Stimulated activated naive CD8-positive, alpha-beta T cell treated with anti-CD3 and anti-CD28 coated beads, Interleukin-15, Interleukin-2, amounts not matched to agents 100 ng/mL and 50 ng/mL, for 24 hours (primary cell): ENCODE measurements at regions not wholly inside any gene's neighbourhood (a gene's known extent, or its start where the extent isn't known, plus 50 kb on each side); places are given as distances from the start of the nearest gene placed in this dataset.
"Not testable (repeated sequence)": the region's sequence is repeated elsewhere in the genome, so short reads cannot be mapped to it uniquely, and the experiment has no call there.

Source experiments
- H3K27ac Mint-ChIP-seq: one replicate; pipeline ENCODE4 v1.8.0; 2021; ENCODE audit warnings: mild to moderate bottlenecking, mixed read lengths
- H3K27me3 Mint-ChIP-seq: one replicate; pipeline ENCODE4 v1.8.0; 2021; ENCODE audit warnings: mixed read lengths
- H3K36me3 Mint-ChIP-seq: one replicate; pipeline ENCODE4 v1.8.0; 2021; ENCODE audit warnings: low read depth, mixed read lengths
- H3K4me1 Mint-ChIP-seq: one replicate; pipeline ENCODE4 v1.8.0; 2021; ENCODE audit warnings: low read depth, mixed read lengths
- H3K4me3 Mint-ChIP-seq: one replicate; pipeline ENCODE4 v1.8.0; 2021; ENCODE audit warnings: mild to moderate bottlenecking, mixed read lengths
- H3K9me3 Mint-ChIP-seq: one replicate; pipeline ENCODE4 v1.8.0; 2021; ENCODE audit warnings: mixed read lengths

DNA sequence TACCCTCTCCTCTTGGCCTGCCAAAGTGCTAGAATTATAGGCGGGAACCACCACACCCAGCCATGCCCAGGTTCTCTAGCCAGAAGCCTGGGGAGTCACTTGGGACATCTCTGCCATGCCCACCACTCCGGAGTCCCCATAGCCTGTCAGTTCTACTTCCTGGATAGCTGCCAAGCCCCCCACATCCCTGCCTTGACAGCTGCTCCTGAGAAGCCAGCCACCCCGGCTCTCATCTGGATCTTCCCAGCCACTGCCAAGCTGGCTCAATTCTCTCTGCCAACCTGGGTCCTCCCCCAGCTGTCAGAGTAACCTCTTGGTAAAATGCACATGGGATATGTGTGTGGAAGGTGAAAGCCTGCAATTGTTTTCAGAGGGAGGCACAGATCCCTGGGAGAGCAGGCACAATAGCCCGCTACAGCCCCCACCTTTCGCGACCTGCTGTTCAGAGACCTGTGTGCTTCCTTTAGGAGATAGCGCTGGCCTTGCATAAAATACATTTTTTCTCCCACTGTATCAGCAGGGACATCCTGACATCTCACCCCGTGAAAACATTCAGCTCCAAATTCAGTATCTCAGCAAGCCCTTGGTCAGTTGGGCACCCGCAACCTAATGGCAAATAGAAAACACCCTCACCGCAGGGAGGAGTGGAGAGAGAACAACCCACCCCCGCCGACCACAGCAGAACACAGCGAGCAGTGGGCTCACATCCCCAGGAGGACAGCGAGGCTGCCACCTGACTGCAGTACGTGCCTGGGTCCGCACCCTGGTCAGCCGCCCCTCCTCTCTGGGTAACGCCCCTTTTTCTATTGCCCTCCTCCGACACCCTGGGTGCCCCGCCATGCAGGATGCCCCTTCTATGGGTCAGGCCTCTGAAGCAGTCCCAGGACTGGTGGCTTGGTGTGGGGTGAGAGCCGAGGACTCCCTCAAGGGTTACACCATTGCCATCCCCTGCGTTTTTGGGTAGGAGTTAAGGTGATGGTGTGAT, 1342.2 kb downstream of the BRD1 start:
- Mint-ChIP-seq H3K4me3 (no peak overlapping the region), H3K36me3 (no peaks in the 10 kb centered on the region), H3K27ac (no peak overlapping the region), H3K27me3 (peaks cover 27% of the 10 kb centered on the region), H3K9me3 (no peaks in the 10 kb centered on the region), H3K4me1 (no peaks in the 10 kb centered on the region)

DNA sequence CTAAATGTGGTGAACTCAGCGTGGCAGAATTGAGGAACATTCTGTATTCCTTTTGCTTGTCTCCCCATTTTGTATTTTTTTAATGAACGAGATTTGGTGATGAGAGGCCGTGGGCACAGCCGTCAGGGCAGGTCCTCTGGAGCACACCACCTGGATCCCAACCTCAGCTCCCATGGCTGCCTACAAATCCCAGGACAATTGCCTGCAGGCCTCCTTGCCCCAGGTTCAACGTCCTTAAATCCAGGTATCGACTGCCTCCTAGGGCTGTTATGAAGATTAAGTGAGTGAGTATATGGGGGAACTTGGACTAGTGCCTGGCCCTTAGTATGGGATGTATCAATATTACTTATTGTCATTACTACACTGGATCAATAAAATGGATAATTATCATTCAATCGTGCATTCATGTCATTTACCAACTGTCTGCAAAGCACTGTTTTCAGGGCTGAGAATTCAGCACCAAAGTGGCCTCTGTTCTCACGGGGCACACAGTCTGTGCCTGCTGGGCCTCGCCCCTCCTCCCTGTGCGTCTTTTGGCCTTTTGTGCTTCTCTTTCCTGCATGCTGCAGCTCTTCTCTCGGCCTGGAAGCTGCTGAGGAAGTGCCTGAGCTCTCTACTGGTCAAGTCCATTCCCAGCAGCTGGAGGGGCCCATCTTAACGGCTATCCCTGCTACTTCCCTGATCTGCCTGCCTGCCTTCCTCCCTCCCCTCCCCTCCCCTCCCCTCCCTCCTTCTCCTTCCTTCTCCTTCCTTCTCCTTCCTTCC, 1343.7 kb downstream of the BRD1 start:
- no peaks in the 10 kb centered on the region for H3K36me3 Mint-ChIP-seq
- peaks cover 27% of the 10 kb centered on the region for H3K27me3 Mint-ChIP-seq

GRCh38 chr22:48482771-48483170, 1344.9 kb downstream of the BRD1 start:
- no peaks in the 10 kb centered on the region for H3K4me1 Mint-ChIP-seq
- no peaks in the 10 kb centered on the region for H3K36me3 Mint-ChIP-seq
- no peak overlapping the region for H3K4me3 Mint-ChIP-seq
- no peaks in the 10 kb centered on the region for H3K9me3 Mint-ChIP-seq
- peaks cover 16% of the 10 kb centered on the region for H3K27me3 Mint-ChIP-seq
- no peak overlapping the region for H3K27ac Mint-ChIP-seq

More for the DNA sequence above, 1343.7 kb downstream of the BRD1 start:
- no peaks in the 10 kb centered on the region for H3K9me3 Mint-ChIP-seq
- no peaks in the 10 kb centered on the region for H3K4me1 Mint-ChIP-seq
- H3K4me3 Mint-ChIP-seq: no peak overlapping the region
- H3K27ac Mint-ChIP-seq: no peak overlapping the region

GRCh38 chr22:48482198-48482597, 1345.5 kb downstream of the BRD1 start:
- not testable (repeated sequence) for H3K4me3 Mint-ChIP-seq, H3K27ac Mint-ChIP-seq, H3K4me1 Mint-ChIP-seq, H3K36me3 Mint-ChIP-seq, H3K9me3 Mint-ChIP-seq
- peaks cover 10% of the 10 kb centered on the region for H3K27me3 Mint-ChIP-seq

DNA sequence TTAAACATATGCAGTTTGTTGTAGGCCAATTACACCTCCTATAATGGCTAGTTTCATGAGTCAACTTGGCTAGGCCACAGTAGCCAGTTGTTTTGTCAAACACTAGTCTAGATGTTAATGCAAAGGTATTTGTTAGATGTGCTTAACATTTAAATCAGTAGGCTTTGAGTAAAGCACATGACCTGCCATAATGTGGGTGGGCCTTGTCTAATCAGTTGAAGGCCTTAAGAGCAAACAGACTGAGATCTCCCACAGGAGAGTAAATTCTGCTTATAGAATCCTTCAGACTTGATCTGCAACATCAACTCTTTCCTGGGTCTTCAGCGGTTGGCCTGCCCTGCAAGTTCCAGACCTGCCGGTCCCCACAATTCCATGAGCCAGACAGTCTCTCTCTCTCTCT, 1345.9 kb downstream of the BRD1 start:
- H3K9me3 Mint-ChIP-seq: no peaks in the 10 kb centered on the region
- no peak overlapping the region for H3K27ac Mint-ChIP-seq
- H3K4me1 Mint-ChIP-seq: no peaks in the 10 kb centered on the region
- peaks cover 7% of the 10 kb centered on the region for H3K27me3 Mint-ChIP-seq
- H3K36me3 Mint-ChIP-seq: no peaks in the 10 kb centered on the region
- H3K4me3 Mint-ChIP-seq: no peak overlapping the region

DNA sequence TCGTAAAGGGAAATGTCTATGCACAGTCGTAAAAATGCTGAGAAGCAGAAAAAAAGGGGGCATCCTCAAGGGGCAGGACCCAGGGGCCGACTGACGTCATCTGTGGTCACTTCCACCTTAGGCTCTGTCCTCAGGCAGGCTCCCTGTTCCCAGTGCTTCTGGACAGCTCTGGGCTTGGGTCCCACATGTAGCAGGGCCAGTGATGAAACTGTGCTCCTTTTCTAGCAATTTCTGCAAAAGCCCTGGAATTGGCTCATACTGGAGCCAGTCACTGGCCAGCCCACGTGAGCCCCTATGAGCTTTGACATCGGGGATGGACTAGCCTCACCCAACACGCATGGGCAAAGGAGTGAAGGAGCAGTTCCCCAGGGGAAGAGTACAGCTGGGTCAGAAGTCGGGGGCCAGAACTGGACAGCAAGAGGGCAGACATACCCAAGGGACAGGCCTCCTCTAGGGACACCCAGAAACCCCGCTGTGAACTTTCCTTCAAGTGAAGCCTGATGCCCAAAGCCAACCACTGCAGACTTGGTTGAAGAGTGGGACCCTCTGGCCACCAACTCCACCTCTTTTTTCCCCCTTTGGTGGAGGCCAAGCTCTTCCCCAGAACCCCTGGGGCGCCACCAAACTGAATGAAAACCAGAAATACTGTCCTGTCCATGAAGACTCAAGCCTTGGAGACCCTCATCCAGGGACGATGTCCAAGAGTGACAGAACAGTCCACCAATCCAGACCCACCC, 1349.0 kb downstream of the BRD1 start:
- no peaks in the 10 kb centered on the region for H3K4me1 Mint-ChIP-seq
- no peaks in the 10 kb centered on the region for H3K36me3 Mint-ChIP-seq
- no peak overlapping the region for H3K4me3 Mint-ChIP-seq
- H3K27ac Mint-ChIP-seq: no peak overlapping the region
- H3K27me3 Mint-ChIP-seq: peaks cover 5% of the 10 kb centered on the region
- no peaks in the 10 kb centered on the region for H3K9me3 Mint-ChIP-seq

DNA sequence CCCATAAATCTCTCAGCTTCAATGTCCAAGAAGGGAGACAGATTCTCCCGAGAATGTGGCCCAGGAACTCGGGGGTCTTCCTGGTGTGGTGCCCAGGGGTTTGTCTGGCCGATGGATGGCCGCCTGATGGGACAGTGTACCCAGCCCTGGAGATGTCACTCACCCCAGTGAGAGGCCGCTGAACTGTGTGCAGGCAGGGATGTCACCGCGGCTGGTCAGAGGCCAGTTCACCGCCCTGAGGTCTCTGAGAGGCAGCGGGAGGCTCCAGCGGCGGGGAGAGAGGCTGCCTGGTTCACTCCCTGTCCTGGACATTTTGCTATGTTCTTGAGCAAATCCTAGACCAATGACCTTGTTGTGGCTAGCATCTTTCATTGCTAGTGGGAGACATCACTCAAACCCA, 1349.5 kb downstream of the BRD1 start:
- no peaks in the 10 kb centered on the region for H3K36me3 Mint-ChIP-seq
- H3K9me3 Mint-ChIP-seq: no peaks in the 10 kb centered on the region
- no peaks in the 10 kb centered on the region for H3K4me1 Mint-ChIP-seq
- peaks cover 6% of the 10 kb centered on the region for H3K27me3 Mint-ChIP-seq
- no peak overlapping the region for H3K27ac Mint-ChIP-seq
- H3K4me3 Mint-ChIP-seq: no peak overlapping the region

DNA sequence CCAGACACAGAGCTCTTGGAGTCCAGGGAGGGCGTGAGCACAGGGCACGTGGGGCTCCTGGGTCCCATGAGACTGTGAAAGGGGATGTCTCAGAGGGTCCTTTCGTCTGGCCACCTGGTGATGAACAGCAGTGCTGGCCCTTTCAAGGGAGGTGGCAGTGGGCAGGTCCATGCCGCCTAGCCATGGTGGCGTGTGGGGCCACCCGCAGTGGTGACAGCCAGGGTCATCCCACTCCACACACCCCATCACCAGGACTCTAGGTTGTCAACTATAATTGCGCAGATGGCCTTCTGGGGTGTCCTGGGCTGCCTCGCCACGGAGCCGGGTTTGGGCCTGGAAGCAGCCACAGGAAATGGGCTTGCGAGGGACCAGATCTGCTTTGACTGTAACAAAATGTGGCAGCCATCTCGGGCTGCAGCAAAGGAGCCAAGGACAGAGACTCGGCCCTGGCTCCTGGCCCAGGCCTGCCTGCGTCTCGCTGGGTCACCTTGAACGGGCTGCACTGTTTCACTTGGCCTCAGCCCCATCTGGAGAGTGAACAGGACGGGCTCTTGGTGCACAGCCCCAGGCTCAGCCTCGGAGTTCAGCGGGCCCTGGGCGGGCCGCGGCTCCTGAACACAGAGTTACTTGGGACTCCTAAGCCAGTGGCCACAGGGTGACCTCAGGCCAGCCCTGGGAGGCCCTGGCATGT, 1350.5 kb downstream of the BRD1 start:
- Mint-ChIP-seq H3K36me3 (no peaks in the 10 kb centered on the region), H3K27me3 (peaks cover 13% of the 10 kb centered on the region), H3K4me1 (no peaks in the 10 kb centered on the region), H3K27ac (no peak overlapping the region), H3K9me3 (no peaks in the 10 kb centered on the region), H3K4me3 (no peak overlapping the region)

DNA sequence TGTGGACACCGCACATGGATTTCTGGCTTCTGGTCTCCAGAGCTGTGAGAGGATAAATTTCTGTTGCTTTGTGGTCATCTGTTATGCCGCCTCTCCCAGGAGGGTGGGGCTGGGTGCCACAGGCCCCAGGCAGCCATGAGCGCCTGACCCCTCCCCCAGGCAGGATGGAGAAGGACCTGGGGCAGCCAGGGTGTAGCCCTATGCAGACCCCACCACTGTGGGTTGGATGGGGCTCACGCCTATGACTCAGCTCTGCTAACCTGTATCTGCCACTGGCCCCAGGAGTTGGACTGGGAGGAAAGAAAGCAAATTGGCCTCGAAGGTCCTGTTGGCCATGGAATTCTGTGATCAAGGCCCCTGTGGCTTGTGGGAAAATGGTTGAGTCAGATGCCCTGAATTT, 1351.1 kb downstream of the BRD1 start:
- Mint-ChIP-seq H3K27me3 (peaks cover 13% of the 10 kb centered on the region), H3K9me3 (no peaks in the 10 kb centered on the region), H3K36me3 (no peaks in the 10 kb centered on the region), H3K4me1 (no peaks in the 10 kb centered on the region), H3K4me3 (no peak overlapping the region), H3K27ac (no peak overlapping the region)

DNA sequence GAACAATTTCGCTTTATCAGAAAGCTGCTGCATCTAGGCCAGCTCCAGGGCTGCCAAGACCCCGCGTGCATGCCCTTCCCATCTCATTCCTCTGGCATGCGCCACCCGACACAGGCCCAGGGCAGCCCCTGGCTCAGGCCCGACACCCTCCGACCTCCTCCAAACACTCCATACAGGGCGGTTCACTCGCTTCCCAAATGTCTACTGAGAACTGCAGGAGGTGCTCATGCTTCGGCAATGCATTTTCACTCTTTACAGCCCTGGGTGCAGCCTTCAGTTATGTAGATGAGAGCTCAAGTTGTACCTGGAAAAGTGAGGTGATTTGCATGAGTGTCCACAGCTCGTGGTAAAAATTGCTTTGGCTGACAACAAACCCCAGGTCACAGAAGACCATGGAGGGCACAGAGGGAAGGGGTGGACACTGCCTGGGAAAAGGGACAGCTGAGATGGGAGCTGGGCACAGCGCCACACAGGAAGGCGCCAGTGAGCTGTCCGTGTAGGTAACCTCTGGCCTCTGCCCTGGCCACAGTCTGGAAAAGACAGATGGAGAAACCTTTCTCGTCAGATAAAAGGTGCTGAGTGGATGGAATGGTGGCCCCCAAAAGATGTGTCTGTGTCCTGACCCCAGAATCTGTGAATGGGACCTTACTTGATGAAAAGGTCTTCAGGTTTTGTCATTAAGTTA, 1351.9 kb downstream of the BRD1 start:
- Mint-ChIP-seq H3K9me3 (no peaks in the 10 kb centered on the region), H3K36me3 (no peaks in the 10 kb centered on the region), H3K4me3 (no peak overlapping the region), H3K27me3 (peaks cover 13% of the 10 kb centered on the region), H3K27ac (no peak overlapping the region), H3K4me1 (no peaks in the 10 kb centered on the region)

DNA sequence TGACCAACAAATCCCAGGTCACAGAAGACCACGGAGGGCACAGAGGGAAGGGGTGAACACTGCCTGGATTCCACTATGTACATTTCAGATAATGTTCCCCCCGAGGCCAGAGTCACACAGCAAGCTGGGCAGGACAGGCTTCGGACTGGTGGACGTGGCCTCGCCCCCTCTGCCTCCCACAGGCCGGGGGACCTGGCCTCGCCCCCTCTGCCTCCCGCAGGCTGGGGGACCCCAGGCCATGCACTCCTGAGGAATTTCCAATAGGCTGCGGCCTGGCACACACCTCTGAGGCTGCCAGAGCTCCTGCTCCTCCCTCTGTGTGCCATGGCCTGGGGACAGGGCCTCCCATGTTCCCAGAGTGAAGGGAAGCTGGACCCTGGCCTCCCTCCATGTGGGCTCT, 1352.8 kb downstream of the BRD1 start:
- no peaks in the 10 kb centered on the region for H3K36me3 Mint-ChIP-seq
- no peaks in the 10 kb centered on the region for H3K4me1 Mint-ChIP-seq
- peaks cover 13% of the 10 kb centered on the region for H3K27me3 Mint-ChIP-seq
- H3K9me3 Mint-ChIP-seq: no peaks in the 10 kb centered on the region
- no peak overlapping the region for H3K27ac Mint-ChIP-seq
- H3K4me3 Mint-ChIP-seq: no peak overlapping the region

DNA sequence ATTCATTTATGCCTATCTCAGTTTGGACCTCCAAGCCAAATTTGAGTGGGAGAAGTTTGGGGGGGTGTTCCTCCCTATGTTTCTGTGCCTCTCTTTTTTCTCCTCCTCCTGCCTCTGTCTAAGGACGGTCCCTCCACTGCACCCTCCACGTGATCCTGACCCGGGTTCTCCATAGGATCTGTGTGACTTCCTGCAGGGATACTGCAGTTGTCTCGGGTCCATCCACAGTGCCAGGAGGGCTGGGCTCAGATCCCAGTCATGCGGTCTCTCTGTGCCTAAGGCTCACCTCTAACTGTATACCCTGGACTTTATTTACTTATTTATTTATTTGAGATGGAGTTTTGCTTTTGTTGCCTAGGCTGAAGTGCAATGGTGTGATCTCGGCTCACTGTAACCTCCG, 1354.5 kb downstream of the BRD1 start:
- H3K27ac Mint-ChIP-seq: no peak overlapping the region
- H3K36me3 Mint-ChIP-seq: no peaks in the 10 kb centered on the region
- no peaks in the 10 kb centered on the region for H3K9me3 Mint-ChIP-seq
- H3K4me3 Mint-ChIP-seq: no peak overlapping the region
- no peaks in the 10 kb centered on the region for H3K4me1 Mint-ChIP-seq
- peaks cover 13% of the 10 kb centered on the region for H3K27me3 Mint-ChIP-seq

DNA sequence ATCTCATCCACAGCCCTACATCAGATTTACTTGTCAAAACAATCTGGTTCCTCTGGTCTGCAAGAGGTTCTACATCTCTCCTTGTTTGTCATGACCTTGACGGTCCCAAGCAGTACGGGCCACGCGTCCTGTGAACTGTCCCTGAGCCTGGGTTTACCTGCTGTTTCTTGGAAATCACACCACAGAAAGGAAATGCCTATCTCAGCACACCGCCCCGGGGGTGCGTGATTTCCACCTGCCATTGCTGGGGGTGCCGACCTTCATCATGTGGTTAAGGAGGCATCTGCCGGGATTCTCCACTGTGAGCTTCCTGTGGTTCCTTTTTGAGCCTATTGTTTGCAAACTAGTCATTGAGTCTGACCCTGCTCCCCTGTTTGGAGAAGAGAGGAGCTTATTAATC, 1363.4 kb downstream of the BRD1 start:
- no peak overlapping the region for H3K27ac Mint-ChIP-seq
- no peaks in the 10 kb centered on the region for H3K9me3 Mint-ChIP-seq
- no peaks in the 10 kb centered on the region for H3K4me1 Mint-ChIP-seq
- H3K36me3 Mint-ChIP-seq: no peaks in the 10 kb centered on the region
- peaks cover 4% of the 10 kb centered on the region for H3K27me3 Mint-ChIP-seq
- no peak overlapping the region for H3K4me3 Mint-ChIP-seq
